Neural progenitor cell (in vitro differentiated cells): ENCODE measurements at regions not wholly inside any gene's neighbourhood (a gene's known extent, or its start where the extent isn't known, plus 50 kb on each side); places are given as distances from the start of the nearest gene placed in this dataset.
"Not testable (repeated sequence)": the region's sequence is repeated elsewhere in the genome, so short reads cannot be mapped to it uniquely, and the experiment has no call there.

Source experiments
- DNase-seq: peaks from one replicate; pipeline ENCODE4 v3.0.0-alpha.2; 2016; ENCODE audit warnings: low spot score
- H2AFZ ChIP-seq: fragments of 200-600 bp; sonication (generic); replicated peaks from 2 replicates; pipeline ENCODE4 v1.6.1; 2016; ENCODE audit warnings: antibody characterized with exemption
- H3F3A ChIP-seq: fragments of 200-600 bp; sonication (generic); 2 replicates; pipeline ENCODE4 v1.6.1; 2016; ENCODE audit warnings: antibody characterized with exemption, low read depth
- H3K27ac ChIP-seq: fragments of 200-600 bp; sonication (generic); 2 replicates; pipeline ENCODE4 v1.5.1; 2016; ENCODE audit warnings: mild to moderate bottlenecking
- H3K27me3 ChIP-seq: fragments of 200-600 bp; sonication (generic); 2 replicates; pipeline ENCODE4 v1.6.1; 2016; ENCODE audit warnings: mild to moderate bottlenecking, moderate library complexity
- H3K36me3 ChIP-seq: fragments of 200-600 bp; sonication (generic); 2 replicates; pipeline ENCODE4 v1.5.1; 2016
- H3K4me1 ChIP-seq: fragments of 200-600 bp; sonication (generic); 2 replicates; pipeline ENCODE4 v1.6.1; 2016; ENCODE audit warnings: mixed run types
- H3K4me2 ChIP-seq: fragments of 200-600 bp; sonication (generic); 2 replicates; pipeline ENCODE4 v1.6.1; 2016
- H3K4me3 ChIP-seq: fragments of 200-600 bp; sonication (generic); 2 replicates; pipeline ENCODE4 v1.5.1; 2016
- H3K79me2 ChIP-seq: fragments of 200-600 bp; sonication (generic); 2 replicates; pipeline ENCODE4 v1.6.1; 2016; ENCODE audit warnings: low read depth
- H3K9ac ChIP-seq: fragments of 200-600 bp; sonication (generic); 2 replicates; pipeline ENCODE4 v1.6.1; 2016
- H3K9me3 ChIP-seq: fragments of 200-600 bp; sonication (generic); 2 replicates; pipeline ENCODE4 v1.5.1; 2016; ENCODE audit warnings: low read depth
- H4K20me1 ChIP-seq: fragments of 200-600 bp; sonication (generic); 2 replicates; pipeline ENCODE4 v1.6.1; 2016; ENCODE audit warnings: low read depth
- H3K27ac Mint-ChIP-seq: 3 replicates; pipeline ENCODE4 v1.8.0; 2021; ENCODE audit warnings: mixed read lengths
- H3K27me3 Mint-ChIP-seq: 2 replicates; pipeline ENCODE4 v1.8.0; 2022; ENCODE audit warnings: low read depth, mild to moderate bottlenecking, inconsistent platforms, moderate library complexity, mixed read lengths; ENCODE audit not compliant: insufficient read depth
- H3K36me3 Mint-ChIP-seq: 3 replicates; pipeline ENCODE4 v1.8.0; 2021; ENCODE audit warnings: mixed read lengths
- H3K4me1 Mint-ChIP-seq: 3 replicates; pipeline ENCODE4 v1.8.0; 2021; ENCODE audit warnings: mixed read lengths
- H3K4me3 Mint-ChIP-seq: 3 replicates; pipeline ENCODE4 v1.8.0; 2021; ENCODE audit warnings: mild to moderate bottlenecking, moderate library complexity, mixed read lengths
- H3K9me3 Mint-ChIP-seq: 3 replicates; pipeline ENCODE4 v1.8.0; 2020; ENCODE audit warnings: mixed read lengths
- CTCF ChIP-seq: fragments of 200-600 bp; sonication (generic); IDR thresholded peaks from 2 replicates; pipeline ENCODE4 v1.5.1; 2017; ENCODE audit warnings: antibody characterized with exemption, mild to moderate bottlenecking
- EZH2 ChIP-seq: fragments of 200-600 bp; sonication (generic); IDR thresholded peaks from 2 replicates; pipeline ENCODE4 v1.6.1; 2017; ENCODE audit warnings: antibody characterized with exemption, mild to moderate bottlenecking, moderate library complexity
- EZH2phosphoT487 ChIP-seq: fragments of 200-600 bp; sonication (generic); IDR thresholded peaks from 2 replicates; pipeline ENCODE4 v1.6.1; 2017; ENCODE audit warnings: antibody characterized with exemption

DNA sequence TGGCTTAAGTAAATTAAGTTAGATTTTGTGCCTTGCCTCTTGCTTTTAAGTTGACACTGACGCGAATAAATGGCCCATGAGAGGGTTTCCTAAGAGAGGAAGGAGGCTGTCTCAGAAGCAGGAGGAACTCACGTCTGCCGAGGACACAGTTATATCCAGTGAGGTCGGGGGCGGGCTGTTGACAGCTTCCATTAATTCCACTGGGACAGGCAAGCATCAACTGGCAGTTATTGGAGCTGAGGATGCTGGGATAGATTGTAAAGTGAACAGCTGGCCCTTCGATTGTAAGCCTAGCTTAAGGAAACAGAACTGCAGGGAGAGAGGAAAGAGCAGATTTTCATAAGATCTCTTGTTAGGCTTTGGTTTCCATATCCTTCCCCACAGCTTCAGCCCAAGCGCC, 399.2 kb downstream of the IPO8 start:
- no peak overlapping the region for H2AFZ ChIP-seq
- DNase-seq: no peak
- Mint-ChIP-seq H3K4me1 (no peaks in the 10 kb centered on the region), H3K27me3 (no peaks in the 10 kb centered on the region), H3K27ac (peak overlapping the region; percentile 27), H3K9me3 (peaks cover 5% of the 10 kb centered on the region), H3K4me3 (no peak overlapping the region), H3K36me3 (no peaks in the 10 kb centered on the region)
- no peaks in the 10 kb centered on the region for H3K36me3 ChIP-seq
- H3K27ac ChIP-seq: no peak overlapping the region
- TF ChIP-seq EZH2 (no peak), EZH2phosphoT487 (no peak), CTCF (no peak)
- H3K4me3 ChIP-seq: no peak overlapping the region
- no peaks in the 10 kb centered on the region for H3K27me3 ChIP-seq
- H4K20me1 ChIP-seq: no peaks in the 10 kb centered on the region
- no peaks in the 10 kb centered on the region for H3K4me1 ChIP-seq
- H3F3A ChIP-seq: no peaks in the 10 kb centered on the region
- no peak overlapping the region for H3K4me2 ChIP-seq
- no peaks in the 10 kb centered on the region for H3K79me2 ChIP-seq
- H3K9me3 ChIP-seq: no peaks in the 10 kb centered on the region
- H3K9ac ChIP-seq: no peak overlapping the region

DNA sequence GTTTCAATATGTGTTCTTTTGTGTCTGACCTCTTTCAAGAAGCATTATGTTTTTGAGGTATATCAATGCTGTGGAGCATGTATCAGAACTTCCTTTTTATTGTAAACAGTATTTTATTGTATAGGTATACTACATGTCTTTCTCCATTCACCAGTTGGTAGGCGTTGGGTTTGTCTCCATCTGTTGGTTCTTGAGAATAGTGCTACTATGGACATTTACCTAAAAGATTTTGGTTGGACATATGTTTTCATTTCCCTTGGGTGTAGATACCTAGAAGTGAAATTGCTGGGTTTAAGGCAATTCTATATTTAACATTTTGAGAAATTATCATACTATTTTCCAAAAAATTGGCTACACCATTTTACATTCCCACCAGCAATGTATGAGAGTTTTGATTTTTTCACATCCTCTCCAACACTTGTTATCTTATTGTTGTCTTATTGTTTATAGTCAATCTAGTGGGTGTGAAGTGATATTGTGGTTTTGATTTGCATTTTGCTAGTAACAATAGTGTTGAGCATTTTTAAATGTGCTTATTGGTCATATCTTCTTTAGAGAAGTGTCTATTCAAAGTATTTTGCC, 409.2 kb downstream of the IPO8 start:
- H3K36me3 ChIP-seq: no peaks in the 10 kb centered on the region
- no peak overlapping the region for H3K9ac ChIP-seq
- no peaks in the 10 kb centered on the region for H4K20me1 ChIP-seq
- no peaks in the 10 kb centered on the region for H3K27me3 Mint-ChIP-seq
- no peak overlapping the region for H3K4me2 ChIP-seq
- no peak overlapping the region for H3K27ac ChIP-seq
- no peaks in the 10 kb centered on the region for H3K36me3 Mint-ChIP-seq
- no peak overlapping the region for H3K4me3 Mint-ChIP-seq
- H3K27ac Mint-ChIP-seq: no peak overlapping the region
- H3K79me2 ChIP-seq: no peaks in the 10 kb centered on the region
- H2AFZ ChIP-seq: no peak overlapping the region
- no peaks in the 10 kb centered on the region for H3K4me1 ChIP-seq
- no peaks in the 10 kb centered on the region for H3F3A ChIP-seq
- TF ChIP-seq CTCF (peak; percentile 73), EZH2phosphoT487 (no peak), EZH2 (no peak)
- peak; percentile 48 for DNase-seq
- H3K27me3 ChIP-seq: no peaks in the 10 kb centered on the region
- no peaks in the 10 kb centered on the region for H3K4me1 Mint-ChIP-seq
- H3K4me3 ChIP-seq: no peak overlapping the region
- H3K9me3 ChIP-seq: no peaks in the 10 kb centered on the region
- no peaks in the 10 kb centered on the region for H3K9me3 Mint-ChIP-seq

GRCh38 chr12:30278401-30278800, 417.3 kb downstream of the IPO8 start:
- no peak overlapping the region for H3K9ac ChIP-seq
- no peaks in the 10 kb centered on the region for H3K36me3 ChIP-seq
- TF ChIP-seq EZH2 (no peak), CTCF (no peak), EZH2phosphoT487 (no peak)
- H3K27ac ChIP-seq: no peak overlapping the region
- H3K4me1 ChIP-seq: no peaks in the 10 kb centered on the region
- H4K20me1 ChIP-seq: no peaks in the 10 kb centered on the region
- H3K4me1 Mint-ChIP-seq: no peaks in the 10 kb centered on the region
- no peak overlapping the region for H3K4me3 Mint-ChIP-seq
- no peak overlapping the region for H3K27ac Mint-ChIP-seq
- no peak overlapping the region for H3K4me2 ChIP-seq
- no peaks in the 10 kb centered on the region for H3F3A ChIP-seq
- no peak for DNase-seq
- no peak overlapping the region for H3K4me3 ChIP-seq
- no peaks in the 10 kb centered on the region for H3K79me2 ChIP-seq
- H3K9me3 Mint-ChIP-seq: peaks cover 2% of the 10 kb centered on the region
- H3K27me3 Mint-ChIP-seq: no peaks in the 10 kb centered on the region
- no peak overlapping the region for H2AFZ ChIP-seq
- H3K9me3 ChIP-seq: no peaks in the 10 kb centered on the region
- no peaks in the 10 kb centered on the region for H3K27me3 ChIP-seq
- no peaks in the 10 kb centered on the region for H3K36me3 Mint-ChIP-seq

DNA sequence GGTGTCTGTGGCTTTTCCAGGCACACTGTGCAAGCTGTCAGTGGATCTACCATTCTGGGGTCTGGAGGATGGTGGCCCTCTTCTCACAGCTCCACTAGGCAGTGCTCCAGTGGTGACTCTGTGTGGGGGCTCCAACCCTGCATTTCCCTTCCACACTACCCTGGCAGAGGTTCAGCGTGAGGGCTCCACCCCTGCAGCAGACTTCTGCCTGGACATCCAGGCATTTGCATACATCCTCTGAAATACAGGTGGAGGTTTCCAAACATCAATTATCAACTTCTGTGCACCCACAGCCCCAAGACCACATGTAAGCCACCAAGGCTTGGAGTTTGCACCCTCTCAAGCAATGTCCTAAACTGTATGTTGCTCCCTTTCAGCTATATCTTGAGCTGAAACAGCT, 423.2 kb downstream of the IPO8 start:
- not testable (repeated sequence) for H4K20me1 ChIP-seq, DNase-seq, H3K27me3 Mint-ChIP-seq, H2AFZ ChIP-seq, H3K4me3 Mint-ChIP-seq, H3K36me3 Mint-ChIP-seq, H3K79me2 ChIP-seq, H3K27me3 ChIP-seq, H3K27ac Mint-ChIP-seq, H3F3A ChIP-seq, H3K4me1 Mint-ChIP-seq, H3K4me3 ChIP-seq, H3K27ac ChIP-seq, H3K9me3 ChIP-seq, H3K36me3 ChIP-seq, H3K4me1 ChIP-seq, H3K9ac ChIP-seq, H3K4me2 ChIP-seq
- peaks cover 11% of the 10 kb centered on the region for H3K9me3 Mint-ChIP-seq
